HG03025 (cell line): ENCODE measurements at regions not wholly inside any gene's neighbourhood (a gene's known extent, or its start where the extent isn't known, plus 50 kb on each side); places are given as distances from the start of the nearest gene placed in this dataset.
"Not testable (repeated sequence)": the region's sequence is repeated elsewhere in the genome, so short reads cannot be mapped to it uniquely, and the experiment has no call there.

Experiments used
- ATAC-seq: cut with Tn5 transposase; IDR thresholded peaks from one replicate; pipeline ENCODE4 v1.9.1; 2021; ENCODE audit warnings: mild to moderate bottlenecking, moderate library complexity; ENCODE audit not compliant: unreplicated experiment, low FRiP score

GRCh38 chr3:5889374-5889773 lies 701.9 kb downstream of the EDEM1 start:
- no peak for ATAC-seq

- ATAC-seq, result no peak
These were observed 704.2 kb downstream of the EDEM1 start for GRCh38 chr3:5891711-5892110.

GRCh38 chr3:5898106-5898505 lies 710.6 kb downstream of the EDEM1 start:
- no peak for ATAC-seq

- ATAC-seq, result no peak
These were observed 711.7 kb downstream of the EDEM1 start for GRCh38 chr3:5899014-5899761.

GRCh38 chr3:5917932-5918331 lies 730.4 kb downstream of the EDEM1 start:
- ATAC-seq, result no peak

GRCh38 chr3:5918626-5919025 lies 731.1 kb downstream of the EDEM1 start:
- ATAC-seq, result no peak

GRCh38 chr3:5929027-5929426 lies 741.5 kb downstream of the EDEM1 start:
- ATAC-seq, result no peak

- ATAC-seq, result not testable (repeated sequence)
These were observed 756.6 kb downstream of the EDEM1 start for GRCh38 chr3:5944061-5944460.

GRCh38 chr3:5948084-5948483 lies 760.6 kb downstream of the EDEM1 start:
- no peak for ATAC-seq

- ATAC-seq, result no peak
These were observed 763.5 kb downstream of the EDEM1 start for GRCh38 chr3:5951026-5951425.

GRCh38 chr3:5972586-5972985 lies 785.1 kb downstream of the EDEM1 start:
- ATAC-seq, result no peak

- no peak for ATAC-seq
These were observed 787.3 kb downstream of the EDEM1 start for GRCh38 chr3:5974630-5975322.

- no peak for ATAC-seq
These were observed 789.8 kb downstream of the EDEM1 start for GRCh38 chr3:5977331-5977730.

- ATAC-seq, result no peak
These were observed 793.0 kb downstream of the EDEM1 start for GRCh38 chr3:5980475-5980874.

GRCh38 chr3:5994651-5995050 lies 807.1 kb downstream of the EDEM1 start:
- ATAC-seq, result no peak

- no peak for ATAC-seq
These were observed 830.9 kb downstream of the EDEM1 start for GRCh38 chr3:6018456-6018855.

- no peak for ATAC-seq
These were observed 835.1 kb downstream of the EDEM1 start for GRCh38 chr3:6022621-6023020.

- no peak for ATAC-seq
These were observed 835.9 kb upstream of the GRM7 start for GRCh38 chr3:6025032-6025431.

- not testable (repeated sequence) for ATAC-seq
These were observed 830.3 kb upstream of the GRM7 start for GRCh38 chr3:6030648-6031047.

- ATAC-seq, result no peak
These were observed 825.3 kb upstream of the GRM7 start for GRCh38 chr3:6035626-6036025.

- no peak for ATAC-seq
These were observed 820.9 kb upstream of the GRM7 start for GRCh38 chr3:6039971-6040370.

GRCh38 chr3:6041894-6042293 lies 819.0 kb upstream of the GRM7 start:
- ATAC-seq, result no peak
